ENCODE measurements at regions not wholly inside any gene's neighbourhood (a gene's known extent, or its start where the extent isn't known, plus 50 kb on each side); places are given as distances from the start of the nearest gene placed in this dataset.

DNA sequence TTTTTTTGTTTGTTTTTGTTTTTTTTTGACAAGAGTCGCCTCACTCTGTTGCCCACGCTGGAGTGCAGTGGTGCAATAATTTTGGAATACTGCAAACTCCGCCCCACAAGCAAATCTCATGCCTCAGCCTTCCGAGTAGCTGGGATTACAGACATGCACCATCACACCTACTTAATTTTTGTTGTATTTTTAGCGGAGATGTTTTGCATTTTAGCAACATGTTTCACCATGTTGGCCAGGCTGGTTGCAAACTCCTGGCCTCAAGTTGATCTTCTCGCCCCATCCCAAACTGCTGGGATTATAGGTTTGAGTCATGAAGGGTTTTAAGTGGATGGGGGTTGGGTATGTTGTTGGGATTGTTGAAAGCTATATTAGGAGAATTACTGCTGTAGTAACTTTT is 270.9 kb upstream of the LCORL start:
- Histone ChIP-seq H3F3A (ENCODE audit: control insufficient read depth, insufficient read depth) (no peaks in the 10 kb centered on the region), H3K4me1 (ENCODE audit: control insufficient read depth, low read length) (no peaks in the 10 kb centered on the region), H3K9me2 (replicated peaks; ENCODE audit: control insufficient read depth, low read length) (no peaks in the 10 kb centered on the region), H3K36me3 (ENCODE audit: control insufficient read depth, low read length) (no peaks in the 10 kb centered on the region), H3K27me3 (ENCODE audit: control insufficient read depth, low read length) (no peaks in the 10 kb centered on the region), H4K20me1 (ENCODE audit: control insufficient read depth, insufficient read depth, low read depth, low read length) (no peaks in the 10 kb centered on the region), H3K79me2 (ENCODE audit: control insufficient read depth, low read length) (no peaks in the 10 kb centered on the region), H3K27ac (ENCODE audit: low read depth, low read length) (no peak overlapping the region), H3K4me3 (ENCODE audit: low read length) (no peak overlapping the region), H3K9me3 (ENCODE audit: control insufficient read depth, insufficient read depth, low read length) (no peaks in the 10 kb centered on the region), H3K4me2 (ENCODE audit: low read length) (no peak overlapping the region)
- TF ChIP-seq, protein P1, sequence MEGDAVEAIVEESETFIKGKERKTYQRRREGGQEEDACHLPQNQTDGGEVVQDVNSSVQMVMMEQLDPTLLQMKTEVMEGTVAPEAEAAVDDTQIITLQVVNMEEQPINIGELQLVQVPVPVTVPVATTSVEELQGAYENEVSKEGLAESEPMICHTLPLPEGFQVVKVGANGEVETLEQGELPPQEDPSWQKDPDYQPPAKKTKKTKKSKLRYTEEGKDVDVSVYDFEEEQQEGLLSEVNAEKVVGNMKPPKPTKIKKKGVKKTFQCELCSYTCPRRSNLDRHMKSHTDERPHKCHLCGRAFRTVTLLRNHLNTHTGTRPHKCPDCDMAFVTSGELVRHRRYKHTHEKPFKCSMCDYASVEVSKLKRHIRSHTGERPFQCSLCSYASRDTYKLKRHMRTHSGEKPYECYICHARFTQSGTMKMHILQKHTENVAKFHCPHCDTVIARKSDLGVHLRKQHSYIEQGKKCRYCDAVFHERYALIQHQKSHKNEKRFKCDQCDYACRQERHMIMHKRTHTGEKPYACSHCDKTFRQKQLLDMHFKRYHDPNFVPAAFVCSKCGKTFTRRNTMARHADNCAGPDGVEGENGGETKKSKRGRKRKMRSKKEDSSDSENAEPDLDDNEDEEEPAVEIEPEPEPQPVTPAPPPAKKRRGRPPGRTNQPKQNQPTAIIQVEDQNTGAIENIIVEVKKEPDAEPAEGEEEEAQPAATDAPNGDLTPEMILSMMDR (IDR thresholded peaks at IDR 0.05; ENCODE audit: low read depth, low read length, poor library complexity, severe bottlenecking) = no peak
- no peak for TF ChIP-seq EZH2phosphoT487 (IDR thresholded peaks at IDR 0.05; ENCODE audit: borderline replicate concordance, low read length)

- H3K36me3 ChIP-seq (ENCODE audit: control insufficient read depth, low read length) = no peaks in the 10 kb centered on the region
- no peaks in the 10 kb centered on the region for H3K79me2 ChIP-seq (ENCODE audit: control insufficient read depth, low read length)
- no peaks in the 10 kb centered on the region for H3K9me2 ChIP-seq (replicated peaks; ENCODE audit: control insufficient read depth, low read length)
- no peaks in the 10 kb centered on the region for H4K20me1 ChIP-seq (ENCODE audit: control insufficient read depth, insufficient read depth, low read depth, low read length)
- TF ChIP-seq EZH2phosphoT487 (IDR thresholded peaks at IDR 0.05; ENCODE audit: borderline replicate concordance, low read length) = no peak
- TF ChIP-seq, protein P1 (IDR thresholded peaks at IDR 0.05; ENCODE audit: low read depth, low read length, poor library complexity, severe bottlenecking) = no peak
- H3K4me2 ChIP-seq (ENCODE audit: low read length) = no peak overlapping the region
- H3F3A ChIP-seq (ENCODE audit: control insufficient read depth, insufficient read depth) = no peaks in the 10 kb centered on the region
- H3K9me3 ChIP-seq (ENCODE audit: control insufficient read depth, insufficient read depth, low read length) = no peaks in the 10 kb centered on the region
- H3K27ac ChIP-seq (ENCODE audit: low read depth, low read length) = no peak overlapping the region
- no peak overlapping the region for H3K4me3 ChIP-seq (ENCODE audit: low read length)
- no peaks in the 10 kb centered on the region for H3K4me1 ChIP-seq (ENCODE audit: control insufficient read depth, low read length)
- H3K27me3 ChIP-seq (ENCODE audit: control insufficient read depth, low read length) = no peaks in the 10 kb centered on the region
Observed at GRCh38 chr4:18291981-18292380, 270.4 kb upstream of the LCORL start.

DNA sequence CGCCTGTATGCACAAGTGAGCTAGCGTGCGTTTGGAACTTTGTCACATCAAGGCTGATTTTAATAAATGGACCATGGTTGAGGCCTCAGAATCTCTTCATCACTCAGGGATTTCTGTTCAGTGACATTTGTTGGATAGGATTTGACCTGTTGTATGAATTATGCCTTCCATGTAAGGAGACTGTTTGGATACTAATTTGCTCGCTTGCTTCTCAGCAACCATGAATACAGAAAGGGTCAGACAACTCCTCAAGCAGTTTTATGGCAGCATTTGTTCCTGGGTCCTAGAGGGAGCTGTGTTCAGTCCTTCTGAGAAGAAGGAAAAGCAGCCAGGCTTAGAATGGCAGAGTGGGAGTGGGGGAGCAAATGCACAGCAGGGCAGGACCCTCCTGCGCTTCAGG is 269.7 kb upstream of the LCORL start:
- Histone ChIP-seq H3K79me2 (ENCODE audit: control insufficient read depth, low read length) (no peaks in the 10 kb centered on the region), H3K4me3 (ENCODE audit: low read length) (no peak overlapping the region), H3F3A (ENCODE audit: control insufficient read depth, insufficient read depth) (no peaks in the 10 kb centered on the region), H4K20me1 (ENCODE audit: control insufficient read depth, insufficient read depth, low read depth, low read length) (no peaks in the 10 kb centered on the region), H3K4me1 (ENCODE audit: control insufficient read depth, low read length) (no peaks in the 10 kb centered on the region), H3K36me3 (ENCODE audit: control insufficient read depth, low read length) (no peaks in the 10 kb centered on the region), H3K9me2 (replicated peaks; ENCODE audit: control insufficient read depth, low read length) (no peaks in the 10 kb centered on the region), H3K9me3 (ENCODE audit: control insufficient read depth, insufficient read depth, low read length) (no peaks in the 10 kb centered on the region), H3K27ac (ENCODE audit: low read depth, low read length) (no peak overlapping the region), H3K27me3 (ENCODE audit: control insufficient read depth, low read length) (no peaks in the 10 kb centered on the region), H3K4me2 (ENCODE audit: low read length) (no peak overlapping the region)
- TF ChIP-seq EZH2phosphoT487 (IDR thresholded peaks at IDR 0.05; ENCODE audit: borderline replicate concordance, low read length) = no peak
- TF ChIP-seq, protein P1 (IDR thresholded peaks at IDR 0.05; ENCODE audit: low read depth, low read length, poor library complexity, severe bottlenecking) = no peak

DNA sequence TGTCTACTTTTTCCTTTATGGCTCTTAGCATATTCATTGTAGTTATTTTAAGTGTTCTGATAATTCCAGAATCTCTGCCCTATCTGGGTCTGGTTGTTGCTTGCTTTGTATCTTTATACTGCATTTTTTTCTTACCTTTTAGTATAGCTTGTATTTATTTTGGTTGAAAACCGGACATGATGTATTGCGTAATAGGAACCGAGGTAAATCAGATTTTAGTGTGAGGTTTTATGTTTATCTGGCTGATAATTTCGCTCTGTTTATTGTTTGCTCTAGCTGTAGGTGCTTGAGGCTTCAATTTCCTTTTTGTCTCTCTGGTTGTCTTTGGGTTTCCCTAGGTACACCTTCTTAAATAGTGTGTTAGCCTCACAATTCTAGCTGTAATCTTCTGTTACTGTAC is 263.8 kb upstream of the LCORL start:
- Histone ChIP-seq H3K36me3 (ENCODE audit: control insufficient read depth, low read length) (no peaks in the 10 kb centered on the region), H3K9me2 (replicated peaks; ENCODE audit: control insufficient read depth, low read length) (no peaks in the 10 kb centered on the region), H3K9me3 (ENCODE audit: control insufficient read depth, insufficient read depth, low read length) (no peaks in the 10 kb centered on the region), H4K20me1 (ENCODE audit: control insufficient read depth, insufficient read depth, low read depth, low read length) (no peaks in the 10 kb centered on the region), H3K27me3 (ENCODE audit: control insufficient read depth, low read length) (no peaks in the 10 kb centered on the region), H3K4me1 (ENCODE audit: control insufficient read depth, low read length) (no peaks in the 10 kb centered on the region), H3F3A (ENCODE audit: control insufficient read depth, insufficient read depth) (no peaks in the 10 kb centered on the region), H3K4me3 (ENCODE audit: low read length) (no peak overlapping the region), H3K4me2 (ENCODE audit: low read length) (no peak overlapping the region), H3K27ac (ENCODE audit: low read depth, low read length) (no peak overlapping the region), H3K79me2 (ENCODE audit: control insufficient read depth, low read length) (no peaks in the 10 kb centered on the region)
- TF ChIP-seq, protein P1 (IDR thresholded peaks at IDR 0.05; ENCODE audit: low read depth, low read length, poor library complexity, severe bottlenecking) = no peak
- TF ChIP-seq EZH2phosphoT487 (IDR thresholded peaks at IDR 0.05; ENCODE audit: borderline replicate concordance, low read length) = no peak

Data from DOHH2 (cell line).